ENCODE measurements at regions not wholly inside any gene's neighbourhood (a gene's known extent, or its start where the extent isn't known, plus 50 kb on each side); places are given as distances from the start of the nearest gene placed in this dataset.

DNA sequence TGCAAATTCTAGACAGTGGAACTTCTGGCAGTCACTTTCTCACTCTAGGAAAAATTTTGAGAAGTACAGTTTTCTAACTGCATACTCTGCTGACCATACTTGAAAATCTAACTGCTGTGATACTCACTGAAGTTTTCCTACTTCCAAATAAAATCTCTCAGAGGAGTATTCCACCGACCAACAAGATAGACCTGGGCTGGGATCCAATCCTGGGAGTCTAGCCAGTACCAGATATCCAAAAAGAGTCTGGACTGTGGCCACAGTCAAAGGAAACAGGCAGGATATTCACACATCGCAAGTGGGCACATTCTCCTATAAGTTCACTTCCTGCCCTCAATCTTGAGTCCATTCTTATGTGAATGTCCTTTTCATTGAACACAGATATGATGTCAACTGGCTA lies 1138.7 kb upstream of the PCDH7 start:
- H3K4me1 Mint-ChIP-seq = no peaks in the 10 kb centered on the region
- H3K36me3 Mint-ChIP-seq (ENCODE audit: low read depth) = no peaks in the 10 kb centered on the region
- no peaks in the 10 kb centered on the region for H3K27me3 Mint-ChIP-seq
- DNase-seq (no peak), ATAC-seq (no peak)
- H3K9me3 Mint-ChIP-seq = peaks cover 11% of the 10 kb centered on the region
- no peak overlapping the region for H3K4me3 Mint-ChIP-seq
- no peak overlapping the region for H3K27ac Mint-ChIP-seq

DNA sequence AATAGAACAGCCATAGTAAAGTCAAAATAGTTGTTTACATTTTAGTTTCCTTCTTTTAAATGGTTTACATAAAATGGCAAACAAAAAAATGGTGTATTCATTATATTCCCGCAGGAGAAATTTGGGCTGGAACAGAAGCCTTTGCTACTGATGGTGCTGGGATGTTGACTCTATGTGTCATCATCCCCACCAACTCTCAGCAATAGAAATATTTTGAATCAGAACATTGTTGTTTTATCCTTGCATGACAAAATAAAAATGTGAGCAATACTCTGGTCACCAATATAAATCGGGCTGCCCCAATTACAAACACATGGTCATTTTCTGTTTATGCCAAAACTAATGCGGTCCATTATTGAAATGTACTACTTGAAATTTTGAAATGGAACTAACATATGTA lies 1131.6 kb upstream of the PCDH7 start:
- no peak overlapping the region for H3K4me3 Mint-ChIP-seq
- no peak overlapping the region for H3K27ac Mint-ChIP-seq
- no peaks in the 10 kb centered on the region for H3K4me1 Mint-ChIP-seq
- no peaks in the 10 kb centered on the region for H3K36me3 Mint-ChIP-seq (ENCODE audit: low read depth)
- H3K9me3 Mint-ChIP-seq = peaks cover 14% of the 10 kb centered on the region
- H3K27me3 Mint-ChIP-seq = no peaks in the 10 kb centered on the region
- ATAC-seq (no peak), DNase-seq (no peak)

- Mint-ChIP-seq H3K9me3 (peaks cover 28% of the 10 kb centered on the region), H3K4me1 (no peaks in the 10 kb centered on the region), H3K4me3 (no peak overlapping the region), H3K27ac (no peak overlapping the region), H3K27me3 (no peaks in the 10 kb centered on the region), H3K36me3 (ENCODE audit: low read depth) (no peaks in the 10 kb centered on the region)
- no peak for ATAC-seq
- no peak for DNase-seq
Observed at GRCh38 chr4:29596228-29596627, 1123.9 kb upstream of the PCDH7 start.

DNA sequence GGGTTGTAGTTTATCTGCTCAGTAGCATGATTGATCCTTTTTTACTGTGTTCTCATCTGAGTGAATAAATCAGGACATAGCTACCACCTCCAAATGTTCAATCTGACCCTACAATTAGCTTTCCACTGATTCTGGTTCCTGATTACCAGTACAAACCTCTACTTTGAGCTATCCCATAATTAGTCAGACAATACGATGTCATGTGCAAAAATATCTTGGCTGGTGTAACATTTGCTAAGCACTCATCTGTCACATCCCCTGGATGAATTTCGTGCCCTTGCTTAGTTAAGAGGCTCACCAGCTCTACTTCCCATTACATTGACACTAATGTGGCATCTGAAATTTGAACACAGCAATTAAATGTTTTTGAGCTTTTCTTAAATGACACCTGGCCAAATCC lies 1101.0 kb upstream of the PCDH7 start:
- Mint-ChIP-seq H3K27ac (no peak overlapping the region), H3K27me3 (no peaks in the 10 kb centered on the region), H3K36me3 (ENCODE audit: low read depth) (no peaks in the 10 kb centered on the region), H3K4me3 (no peak overlapping the region), H3K4me1 (no peaks in the 10 kb centered on the region), H3K9me3 (peaks cover 13% of the 10 kb centered on the region)
- ATAC-seq (no peak), DNase-seq (no peak)

GRCh38 chr4:29632199-29632598 lies 1088.0 kb upstream of the PCDH7 start:
- H3K36me3 Mint-ChIP-seq (ENCODE audit: low read depth) = no peaks in the 10 kb centered on the region
- H3K9me3 Mint-ChIP-seq = no peaks in the 10 kb centered on the region
- no peaks in the 10 kb centered on the region for H3K27me3 Mint-ChIP-seq
- no peak overlapping the region for H3K27ac Mint-ChIP-seq
- no peak overlapping the region for H3K4me3 Mint-ChIP-seq
- DNase-seq = no peak
- no peak for ATAC-seq
- no peaks in the 10 kb centered on the region for H3K4me1 Mint-ChIP-seq

GRCh38 chr4:29636961-29637360 lies 1083.2 kb upstream of the PCDH7 start:
- DNase-seq (no peak), ATAC-seq (no peak)
- no peaks in the 10 kb centered on the region for H3K27me3 Mint-ChIP-seq
- H3K27ac Mint-ChIP-seq = no peak overlapping the region
- H3K4me1 Mint-ChIP-seq = no peaks in the 10 kb centered on the region
- H3K4me3 Mint-ChIP-seq = no peak overlapping the region
- no peaks in the 10 kb centered on the region for H3K36me3 Mint-ChIP-seq (ENCODE audit: low read depth)
- H3K9me3 Mint-ChIP-seq = no peaks in the 10 kb centered on the region

- no peak for ATAC-seq
- H3K9me3 Mint-ChIP-seq = peaks cover 12% of the 10 kb centered on the region
Observed at GRCh38 chr4:29653221-29653620, 1066.9 kb upstream of the PCDH7 start.

DNA sequence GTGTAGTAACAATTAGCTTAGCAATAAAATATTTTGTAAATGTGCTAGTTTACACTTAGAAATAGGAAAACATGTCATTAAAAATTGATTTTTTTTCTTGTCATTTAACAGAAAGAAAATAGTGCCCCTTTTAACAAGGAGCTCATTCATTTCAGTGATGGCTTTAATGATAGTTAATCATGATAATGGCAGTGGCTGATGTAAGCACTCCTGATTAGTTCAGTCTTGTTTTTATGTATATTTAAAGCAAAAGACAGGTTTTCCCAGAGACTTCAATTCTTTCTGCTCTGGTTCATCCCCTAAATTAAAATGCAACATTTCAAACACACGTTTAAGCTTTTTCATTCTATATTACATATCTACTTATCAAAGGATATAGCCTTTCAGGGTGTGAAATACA lies 1039.5 kb upstream of the PCDH7 start:
- Mint-ChIP-seq H3K4me3 (no peak overlapping the region), H3K27ac (no peak overlapping the region), H3K36me3 (ENCODE audit: low read depth) (no peaks in the 10 kb centered on the region), H3K27me3 (no peaks in the 10 kb centered on the region), H3K9me3 (peaks cover 7% of the 10 kb centered on the region), H3K4me1 (no peaks in the 10 kb centered on the region)
- DNase-seq = no peak
- ATAC-seq = no peak

More at GRCh38 chr4:29653221-29653620, 1066.9 kb upstream of the PCDH7 start:
- H3K4me3 Mint-ChIP-seq = no peak overlapping the region
- H3K4me1 Mint-ChIP-seq = no peaks in the 10 kb centered on the region
- DNase-seq = no peak
- H3K36me3 Mint-ChIP-seq (ENCODE audit: low read depth) = no peaks in the 10 kb centered on the region
- no peaks in the 10 kb centered on the region for H3K27me3 Mint-ChIP-seq
- no peak overlapping the region for H3K27ac Mint-ChIP-seq

DNA sequence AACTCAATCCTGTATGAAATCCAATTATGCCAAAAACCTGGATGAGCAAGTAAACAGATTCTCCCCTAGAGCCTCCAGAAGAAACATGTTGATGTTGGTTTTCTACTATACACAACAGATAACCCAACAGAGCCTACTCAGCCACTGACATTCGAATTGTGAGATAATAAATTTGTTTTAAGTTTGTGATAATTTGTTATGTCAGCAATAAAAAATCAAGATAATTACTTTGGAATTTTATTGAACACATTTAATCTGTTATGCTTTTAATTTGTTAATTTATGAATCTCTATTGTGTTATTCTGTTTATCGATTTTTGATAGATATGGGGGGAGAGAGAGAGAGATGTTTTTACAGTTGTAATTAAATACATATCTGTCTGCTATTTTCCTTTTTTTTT lies 1016.1 kb upstream of the PCDH7 start:
- no peak overlapping the region for H3K4me3 Mint-ChIP-seq

DNA sequence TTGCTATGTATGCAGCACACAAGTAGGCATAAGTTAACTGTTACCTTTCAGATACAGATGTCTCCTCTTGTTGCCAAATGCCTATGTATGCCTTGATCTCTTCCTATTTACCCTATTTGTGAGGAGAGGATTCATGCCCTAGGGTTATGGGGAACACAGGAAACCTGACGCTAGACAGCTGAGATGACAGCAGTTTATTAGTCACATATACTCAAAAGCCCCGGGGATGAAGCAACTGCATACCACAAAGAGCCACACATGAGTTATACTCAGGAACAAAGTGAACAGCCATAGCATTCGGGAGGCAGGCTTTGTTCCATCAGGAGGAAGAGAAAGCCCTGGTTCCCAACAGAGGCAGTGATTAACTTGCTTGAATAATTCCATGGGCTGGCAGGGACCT lies 1011.7 kb upstream of the PCDH7 start:
- peaks cover 19% of the 10 kb centered on the region for H3K9me3 Mint-ChIP-seq
- no peaks in the 10 kb centered on the region for H3K27me3 Mint-ChIP-seq
- H3K4me1 Mint-ChIP-seq = no peaks in the 10 kb centered on the region
- H3K27ac Mint-ChIP-seq = no peak overlapping the region
- DNase-seq (no peak), ATAC-seq (no peak)
- no peaks in the 10 kb centered on the region for H3K36me3 Mint-ChIP-seq (ENCODE audit: low read depth)
- no peak overlapping the region for H3K4me3 Mint-ChIP-seq

More for the DNA sequence above, 1016.1 kb upstream of the PCDH7 start:
- Mint-ChIP-seq H3K36me3 (ENCODE audit: low read depth) (no peaks in the 10 kb centered on the region), H3K27ac (no peak overlapping the region), H3K9me3 (peaks cover 26% of the 10 kb centered on the region), H3K4me1 (no peaks in the 10 kb centered on the region), H3K27me3 (no peaks in the 10 kb centered on the region)
- no peak for DNase-seq
- no peak for ATAC-seq

DNA sequence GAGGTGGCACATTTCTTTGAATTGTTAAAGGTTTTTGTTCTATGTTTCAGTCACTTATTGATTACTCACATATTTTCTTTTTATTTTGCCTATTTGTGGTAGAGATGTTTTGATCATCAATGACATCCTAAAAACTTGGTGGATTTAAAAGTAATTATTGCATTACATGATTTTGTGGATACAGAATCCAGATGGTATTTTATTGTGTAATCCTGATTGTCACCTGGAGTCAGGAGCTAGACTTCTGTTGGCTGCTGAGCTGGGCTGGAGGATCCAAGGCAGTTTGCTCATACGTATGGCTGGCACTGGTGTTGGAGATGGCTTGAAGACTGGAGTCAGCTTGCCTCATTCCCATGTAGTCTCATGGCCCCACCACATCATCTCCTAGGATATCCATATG lies 1009.6 kb upstream of the PCDH7 start:
- no peaks in the 10 kb centered on the region for H3K36me3 Mint-ChIP-seq (ENCODE audit: low read depth)
- no peak for DNase-seq
- H3K27me3 Mint-ChIP-seq = no peaks in the 10 kb centered on the region
- no peak overlapping the region for H3K4me3 Mint-ChIP-seq
- H3K4me1 Mint-ChIP-seq = no peaks in the 10 kb centered on the region
- no peak overlapping the region for H3K27ac Mint-ChIP-seq
- H3K9me3 Mint-ChIP-seq = peaks cover 13% of the 10 kb centered on the region
- ATAC-seq = no peak

DNA sequence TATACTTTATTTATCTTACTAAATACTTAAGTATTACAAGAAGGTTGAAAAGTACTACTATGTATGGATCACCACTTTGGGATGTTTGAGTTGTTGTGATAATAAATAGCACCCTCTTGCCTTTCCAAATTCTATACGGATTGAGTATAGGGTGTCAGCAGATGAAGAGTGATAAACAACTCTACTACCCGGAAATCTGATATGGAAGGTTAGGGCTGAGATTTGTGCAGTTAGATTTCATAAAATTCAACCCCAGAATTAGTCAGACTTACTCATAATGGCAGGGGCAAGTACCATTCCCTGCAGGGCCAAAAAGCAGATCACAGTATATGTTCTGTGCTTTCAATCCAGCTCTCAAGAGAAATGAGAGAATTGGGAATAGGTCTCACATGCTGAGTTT lies 1008.9 kb upstream of the PCDH7 start:
- no peaks in the 10 kb centered on the region for H3K4me1 Mint-ChIP-seq
- H3K36me3 Mint-ChIP-seq (ENCODE audit: low read depth) = no peaks in the 10 kb centered on the region
- DNase-seq = no peak
- H3K27ac Mint-ChIP-seq = no peak overlapping the region
- H3K9me3 Mint-ChIP-seq = peaks cover 8% of the 10 kb centered on the region
- ATAC-seq = no peak
- H3K27me3 Mint-ChIP-seq = no peaks in the 10 kb centered on the region
- no peak overlapping the region for H3K4me3 Mint-ChIP-seq

- Mint-ChIP-seq H3K4me1 (no peaks in the 10 kb centered on the region), H3K27ac (no peak overlapping the region), H3K36me3 (ENCODE audit: low read depth) (no peaks in the 10 kb centered on the region), H3K9me3 (no peaks in the 10 kb centered on the region), H3K27me3 (no peaks in the 10 kb centered on the region), H3K4me3 (no peak overlapping the region)
- ATAC-seq = no peak
- no peak for DNase-seq
Observed at GRCh38 chr4:29717287-29718057, 1002.7 kb upstream of the PCDH7 start.

- DNase-seq (no peak), ATAC-seq (no peak)
- Mint-ChIP-seq H3K4me1 (no peaks in the 10 kb centered on the region), H3K27me3 (no peaks in the 10 kb centered on the region), H3K27ac (no peak overlapping the region), H3K36me3 (ENCODE audit: low read depth) (no peaks in the 10 kb centered on the region), H3K4me3 (no peak overlapping the region), H3K9me3 (no peaks in the 10 kb centered on the region)
Observed at GRCh38 chr4:29718136-29718535, 1002.0 kb upstream of the PCDH7 start.

DNA sequence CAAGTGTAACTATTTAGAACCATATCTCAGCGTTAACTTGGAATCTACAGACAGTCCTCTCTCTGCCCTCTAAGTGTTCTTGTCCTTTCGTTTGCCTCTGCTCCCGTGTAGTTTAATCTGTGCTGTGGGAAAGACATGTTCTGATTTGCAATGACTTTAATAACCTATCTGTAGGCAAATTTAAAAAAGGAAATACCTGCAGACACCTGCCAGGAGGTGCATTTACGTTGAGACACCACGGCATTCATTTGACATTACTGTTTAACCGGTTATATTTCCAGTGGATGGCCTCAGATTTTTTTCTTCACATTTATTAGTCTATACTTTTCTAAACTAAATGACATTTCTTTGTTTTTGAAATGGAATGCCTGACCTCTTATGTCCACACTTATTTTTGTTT lies 997.9 kb upstream of the PCDH7 start:
- ATAC-seq (no peak), DNase-seq (no peak)
- Mint-ChIP-seq H3K9me3 (peaks cover 6% of the 10 kb centered on the region), H3K27ac (no peak overlapping the region), H3K27me3 (no peaks in the 10 kb centered on the region), H3K36me3 (ENCODE audit: low read depth) (no peaks in the 10 kb centered on the region), H3K4me3 (no peak overlapping the region), H3K4me1 (no peaks in the 10 kb centered on the region)

GRCh38 chr4:29726938-29727337 lies 993.2 kb upstream of the PCDH7 start:
- no peaks in the 10 kb centered on the region for H3K36me3 Mint-ChIP-seq (ENCODE audit: low read depth)
- no peaks in the 10 kb centered on the region for H3K27me3 Mint-ChIP-seq
- H3K4me3 Mint-ChIP-seq = no peak overlapping the region
- no peak overlapping the region for H3K27ac Mint-ChIP-seq
- peaks cover 15% of the 10 kb centered on the region for H3K9me3 Mint-ChIP-seq
- ATAC-seq (no peak), DNase-seq (no peak)
- H3K4me1 Mint-ChIP-seq = no peaks in the 10 kb centered on the region

Data from activated naive CD8-positive, alpha-beta T cell treated with anti-CD3 and anti-CD28 coated beads, Interleukin-2, amount 50 U/mL, for 24 hours (primary cell).